HEK293 (cell line): ENCODE measurements at regions not wholly inside any gene's neighbourhood (a gene's known extent, or its start where the extent isn't known, plus 50 kb on each side); places are given as distances from the start of the nearest gene placed in this dataset.

Experiments
- BCL11A ChIP-seq: fragments of 450-650 bp; formaldehyde crosslinking; IDR thresholded peaks from 2 replicates; pipeline ENCODE4 v1.5.1; 2016; ENCODE audit warnings: low read depth, missing biosample characterization, missing genetic modification characterization
- CTCF ChIP-seq: fragments of 450-650 bp; formaldehyde crosslinking; IDR thresholded peaks from 2 replicates; pipeline ENCODE4 v1.5.1; 2016; ENCODE audit warnings: missing biosample characterization, missing genetic modification characterization
- EGR2 ChIP-seq: fragments of 450-650 bp; formaldehyde crosslinking; IDR thresholded peaks from 2 replicates; pipeline ENCODE4 v1.5.1; 2016; ENCODE audit warnings: low read depth, missing biosample characterization, missing genetic modification characterization
- HOXA7 ChIP-seq: sonication (generic); formaldehyde crosslinking; IDR thresholded peaks from 2 replicates; pipeline ENCODE4 v1.8.1; 2022; ENCODE audit warnings: missing genetic modification reagents, borderline replicate concordance
- SP3 ChIP-seq: fragments of 450-650 bp; formaldehyde crosslinking; IDR thresholded peaks from 2 replicates; pipeline ENCODE4 v1.5.1; 2016; ENCODE audit warnings: missing biosample characterization, missing genetic modification characterization
- YY1 ChIP-seq: fragments of 450-650 bp; formaldehyde crosslinking; IDR thresholded peaks from 2 replicates; pipeline ENCODE4 v1.5.1; 2018; ENCODE audit warnings: missing biosample characterization, missing genetic modification characterization
- ZNF133 ChIP-seq: fragments of 450-650 bp; formaldehyde crosslinking; IDR thresholded peaks from 2 replicates; pipeline ENCODE4 v1.5.1; 2016; ENCODE audit warnings: missing biosample characterization, missing genetic modification characterization
- ZNF174 ChIP-seq: fragments of 450-650 bp; formaldehyde crosslinking; IDR thresholded peaks from 2 replicates; pipeline ENCODE4 v1.5.0; 2017; ENCODE audit warnings: missing biosample characterization, mild to moderate bottlenecking, missing genetic modification characterization
- ZNF26 ChIP-seq: fragments of 450-650 bp; formaldehyde crosslinking; IDR thresholded peaks from 2 replicates; pipeline ENCODE4 v1.5.1; 2016; ENCODE audit warnings: missing biosample characterization, missing genetic modification characterization
- ZNF324 ChIP-seq: fragments of 450-650 bp; formaldehyde crosslinking; IDR thresholded peaks from 2 replicates; pipeline ENCODE4 v1.5.1; 2016; ENCODE audit warnings: missing biosample characterization, missing genetic modification characterization
- ZNF416 ChIP-seq: fragments of 450-650 bp; formaldehyde crosslinking; IDR thresholded peaks from 2 replicates; pipeline ENCODE4 v1.5.1; 2016; ENCODE audit warnings: missing biosample characterization, missing genetic modification characterization

GRCh38 chr1:22196641-22197040, 53.7 kb upstream of the WNT4 start:
- TF ChIP-seq CTCF (tag by site-specific recombination): no peak
- no peak for TF ChIP-seq BCL11A
- TF ChIP-seq ZNF133 (tag by site-specific recombination): no peak
- no peak for TF ChIP-seq EGR2
- TF ChIP-seq ZNF174: no peak
- no peak for TF ChIP-seq SP3 (tag by site-specific recombination)
- TF ChIP-seq ZNF416 (tag by site-specific recombination): no peak
- no peak for TF ChIP-seq ZNF324 (tag by site-specific recombination)
- no peak for TF ChIP-seq ZNF26 (tag by site-specific recombination)
- no peak for TF ChIP-seq HOXA7 (CRISPR knock-in tag)
- TF ChIP-seq YY1 (tag by site-specific recombination): no peak
